HG02840 (cell line): ENCODE measurements at regions not wholly inside any gene's neighbourhood (a gene's known extent, or its start where the extent isn't known, plus 50 kb on each side); places are given as distances from the start of the nearest gene placed in this dataset.

Experiments
- ATAC-seq: cut with Tn5 transposase; IDR thresholded peaks from one replicate; pipeline ENCODE4 v1.9.1; 2021; ENCODE audit warnings: mild to moderate bottlenecking, moderate library complexity, moderate number of reproducible peaks; ENCODE audit not compliant: unreplicated experiment, low FRiP score

- no peak for ATAC-seq
These were observed 96.6 kb downstream of the TEX26 start for GRCh38 chr13:31029102-31029501.

- ATAC-seq, result no peak
These were observed 94.7 kb downstream of the TEX26 start for GRCh38 chr13:31027136-31027535.
